ENCODE measurements at regions not wholly inside any gene's neighbourhood (a gene's known extent, or its start where the extent isn't known, plus 50 kb on each side); places are given as distances from the start of the nearest gene placed in this dataset.

- DNase-seq (ENCODE audit: low spot score, unreplicated experiment), result no peak
- Mint-ChIP-seq H3K27me3 (no peaks in the 10 kb centered on the region), H3K4me1 (ENCODE audit: low read depth) (no peaks in the 10 kb centered on the region), H3K9me3 (ENCODE audit: low read depth) (peaks cover 28% of the 10 kb centered on the region), H3K4me3 (ENCODE audit: low read depth) (no peak overlapping the region), H3K27ac (no peak overlapping the region), H3K36me3 (ENCODE audit: insufficient read depth) (peaks cover 39% of the 10 kb centered on the region)
- TF ChIP-seq CTCF (IDR thresholded peaks at IDR 0.05; ENCODE audit: unreplicated experiment), result no peak
These were observed 327.1 kb downstream of the SHANK2 start for GRCh38 chr11:70925238-70925637.

- H3K27me3 Mint-ChIP-seq, result no peaks in the 10 kb centered on the region
- no peak for TF ChIP-seq CTCF (IDR thresholded peaks at IDR 0.05; ENCODE audit: unreplicated experiment)
- no peak for DNase-seq (ENCODE audit: low spot score, unreplicated experiment)
- no peak overlapping the region for H3K27ac Mint-ChIP-seq
- H3K4me1 Mint-ChIP-seq (ENCODE audit: low read depth), result no peaks in the 10 kb centered on the region
- H3K9me3 Mint-ChIP-seq (ENCODE audit: low read depth), result peaks cover 18% of the 10 kb centered on the region
- H3K4me3 Mint-ChIP-seq (ENCODE audit: low read depth), result no peak overlapping the region
- peaks cover 34% of the 10 kb centered on the region for H3K36me3 Mint-ChIP-seq (ENCODE audit: insufficient read depth)
These were observed 325.7 kb downstream of the SHANK2 start for GRCh38 chr11:70926543-70927201.

- Mint-ChIP-seq H3K27ac (no peak overlapping the region), H3K36me3 (ENCODE audit: insufficient read depth) (peaks cover 34% of the 10 kb centered on the region), H3K27me3 (no peaks in the 10 kb centered on the region), H3K4me3 (ENCODE audit: low read depth) (no peak overlapping the region), H3K9me3 (ENCODE audit: low read depth) (peaks cover 13% of the 10 kb centered on the region), H3K4me1 (ENCODE audit: low read depth) (no peaks in the 10 kb centered on the region)
- no peak for TF ChIP-seq CTCF (IDR thresholded peaks at IDR 0.05; ENCODE audit: unreplicated experiment)
- no peak for DNase-seq (ENCODE audit: low spot score, unreplicated experiment)
These were observed 323.4 kb downstream of the SHANK2 start for GRCh38 chr11:70928854-70929598.

- Mint-ChIP-seq H3K9me3 (ENCODE audit: low read depth) (peaks cover 11% of the 10 kb centered on the region), H3K27me3 (no peaks in the 10 kb centered on the region), H3K4me3 (ENCODE audit: low read depth) (no peak overlapping the region), H3K4me1 (ENCODE audit: low read depth) (no peaks in the 10 kb centered on the region), H3K36me3 (ENCODE audit: insufficient read depth) (peaks cover 33% of the 10 kb centered on the region), H3K27ac (no peak overlapping the region)
- DNase-seq (ENCODE audit: low spot score, unreplicated experiment), result no peak
- no peak for TF ChIP-seq CTCF (IDR thresholded peaks at IDR 0.05; ENCODE audit: unreplicated experiment)
These were observed 322.2 kb downstream of the SHANK2 start for GRCh38 chr11:70930215-70930614.

GRCh38 chr11:70931430-70931829 is 320.9 kb downstream of the SHANK2 start:
- H3K27ac Mint-ChIP-seq, result no peak overlapping the region
- no peak for DNase-seq (ENCODE audit: low spot score, unreplicated experiment)
- no peak for TF ChIP-seq CTCF (IDR thresholded peaks at IDR 0.05; ENCODE audit: unreplicated experiment)
- H3K27me3 Mint-ChIP-seq, result no peaks in the 10 kb centered on the region
- no peak overlapping the region for H3K4me3 Mint-ChIP-seq (ENCODE audit: low read depth)
- peaks cover 29% of the 10 kb centered on the region for H3K36me3 Mint-ChIP-seq (ENCODE audit: insufficient read depth)
- H3K9me3 Mint-ChIP-seq (ENCODE audit: low read depth), result peaks cover 9% of the 10 kb centered on the region
- peaks cover 1% of the 10 kb centered on the region for H3K4me1 Mint-ChIP-seq (ENCODE audit: low read depth)
